Astrocyte (in vitro differentiated cells and primary cell): ENCODE measurements at regions not wholly inside any gene's neighbourhood (a gene's known extent, or its start where the extent isn't known, plus 50 kb on each side); places are given as distances from the start of the nearest gene placed in this dataset.

ENCODE experiments used
- DNase-seq: peaks from one replicate; pipeline ENCODE4 v3.0.0-alpha.2; 2010; ENCODE audit warnings: low read depth
- FAIRE-seq: peaks from 2 replicates; lab custom pipeline; 2011; peaks lifted over from hg19 to GRCh38; lab: Jason Lieb, UNC
- H2AFZ ChIP-seq: 2 replicates; pipeline ENCODE4 v1.6.0; 2012; ENCODE audit warnings: low read depth, low read length, inconsistent platforms
- H3K27ac ChIP-seq: 2 replicates; pipeline ENCODE4 v1.5.1; 2011; ENCODE audit warnings: low read depth, low read length, inconsistent platforms
- H3K27me3 ChIP-seq: 2 replicates; pipeline ENCODE4 v1.6.0; 2011; ENCODE audit warnings: low read length, inconsistent platforms; ENCODE audit not compliant: insufficient read depth
- H3K36me3 ChIP-seq: 2 replicates; pipeline ENCODE4 v1.5.1; 2011; ENCODE audit warnings: low read length, inconsistent platforms; ENCODE audit not compliant: insufficient read depth
- H3K4me1 ChIP-seq: 2 replicates; pipeline ENCODE4 v1.5.1; 2011; ENCODE audit warnings: low read length, inconsistent platforms; ENCODE audit not compliant: insufficient read depth
- H3K4me2 ChIP-seq: 2 replicates; pipeline ENCODE4 v1.6.0; 2012; ENCODE audit warnings: low read length, inconsistent platforms
- H3K4me3 ChIP-seq: 2 replicates; pipeline ENCODE4 v1.5.1; 2011; ENCODE audit warnings: low read depth, mild to moderate bottlenecking, low read length, inconsistent platforms; ENCODE audit not compliant: insufficient read depth
- H3K79me2 ChIP-seq: 2 replicates; pipeline ENCODE4 v1.6.0; 2012; ENCODE audit warnings: mild to moderate bottlenecking, low read length, inconsistent platforms; ENCODE audit not compliant: insufficient read depth
- H3K9ac ChIP-seq: 2 replicates; pipeline ENCODE4 v1.6.0; 2012; ENCODE audit warnings: mild to moderate bottlenecking, low read length, inconsistent platforms
- H3K9me3 ChIP-seq: 2 replicates; pipeline ENCODE4 v1.5.1; 2012; ENCODE audit warnings: low read depth, mild to moderate bottlenecking, low read length, inconsistent platforms; ENCODE audit not compliant: insufficient read depth
- H4K20me1 ChIP-seq: 2 replicates; pipeline ENCODE4 v1.6.0; 2012; ENCODE audit warnings: low read length, inconsistent platforms; ENCODE audit not compliant: insufficient read depth
- H3K27ac Mint-ChIP-seq: one replicate; pipeline ENCODE4 v1.8.0; 2021; ENCODE audit warnings: mild to moderate bottlenecking, mixed read lengths; ENCODE audit not compliant: unreplicated experiment
- H3K27me3 Mint-ChIP-seq: one replicate; pipeline ENCODE4 v1.8.0; 2021; ENCODE audit warnings: low read depth, mixed read lengths; ENCODE audit not compliant: unreplicated experiment
- H3K36me3 Mint-ChIP-seq: one replicate; pipeline ENCODE4 v1.8.0; 2021; ENCODE audit warnings: low read depth, mixed read lengths; ENCODE audit not compliant: unreplicated experiment
- H3K4me1 Mint-ChIP-seq: one replicate; pipeline ENCODE4 v1.8.0; 2021; ENCODE audit warnings: low read depth, mixed read lengths; ENCODE audit not compliant: unreplicated experiment
- H3K4me3 Mint-ChIP-seq: one replicate; pipeline ENCODE4 v1.8.0; 2021; ENCODE audit warnings: mild to moderate bottlenecking, moderate library complexity, mixed read lengths; ENCODE audit not compliant: unreplicated experiment
- H3K9me3 Mint-ChIP-seq: one replicate; pipeline ENCODE4 v1.8.0; 2021; ENCODE audit warnings: mild to moderate bottlenecking, mixed read lengths; ENCODE audit not compliant: unreplicated experiment
- CTCF ChIP-seq: IDR thresholded peaks from 2 replicates; pipeline ENCODE4 v1.5.1; 2011; ENCODE audit warnings: low read depth, mild to moderate bottlenecking, inconsistent platforms, low read length, moderate library complexity; ENCODE audit not compliant: insufficient read depth
- EZH2 ChIP-seq: IDR thresholded peaks from 2 replicates; pipeline ENCODE4 v1.6.1; 2012; ENCODE audit warnings: mild to moderate bottlenecking, low read length, inconsistent platforms; ENCODE audit not compliant: insufficient read depth

GRCh38 chr13:90968166-90968904 is 379.2 kb upstream of the MIR17HG start:
- Mint-ChIP-seq H3K36me3 (no peaks in the 10 kb centered on the region), H3K27ac (no peak overlapping the region), H3K4me3 (no peak overlapping the region), H3K27me3 (no peaks in the 10 kb centered on the region), H3K9me3 (no peaks in the 10 kb centered on the region), H3K4me1 (peaks cover 2% of the 10 kb centered on the region)
- FAIRE-seq = no peak
- DNase-seq = no peak
- H2AFZ ChIP-seq = no peak overlapping the region
- H3K9me3 ChIP-seq = no peaks in the 10 kb centered on the region
- H3K9ac ChIP-seq = no peak overlapping the region
- H3K36me3 ChIP-seq = no peaks in the 10 kb centered on the region
- H3K27ac ChIP-seq = no peak overlapping the region
- no peaks in the 10 kb centered on the region for H3K27me3 ChIP-seq
- no peak overlapping the region for H3K4me3 ChIP-seq
- H4K20me1 ChIP-seq = no peaks in the 10 kb centered on the region
- no peak overlapping the region for H3K4me2 ChIP-seq
- TF ChIP-seq CTCF (peak; percentile 36), EZH2 (no peak)
- H3K79me2 ChIP-seq = no peaks in the 10 kb centered on the region
- H3K4me1 ChIP-seq = no peaks in the 10 kb centered on the region

- no peaks in the 10 kb centered on the region for H3K79me2 ChIP-seq
- H3K4me3 Mint-ChIP-seq = no peak overlapping the region
- no peak overlapping the region for H2AFZ ChIP-seq
- no peaks in the 10 kb centered on the region for H3K4me1 ChIP-seq
- TF ChIP-seq EZH2 (no peak), CTCF (no peak)
- DNase-seq = no peak
- peaks cover 3% of the 10 kb centered on the region for H3K9me3 Mint-ChIP-seq
- H3K27me3 Mint-ChIP-seq = no peaks in the 10 kb centered on the region
- no peaks in the 10 kb centered on the region for H3K27me3 ChIP-seq
- H3K27ac ChIP-seq = no peak overlapping the region
- no peaks in the 10 kb centered on the region for H3K36me3 Mint-ChIP-seq
- H3K9ac ChIP-seq = no peak overlapping the region
- no peaks in the 10 kb centered on the region for H3K36me3 ChIP-seq
- H3K9me3 ChIP-seq = no peaks in the 10 kb centered on the region
- no peak overlapping the region for H3K4me3 ChIP-seq
- peaks cover 12% of the 10 kb centered on the region for H3K4me1 Mint-ChIP-seq
- H4K20me1 ChIP-seq = no peaks in the 10 kb centered on the region
- H3K27ac Mint-ChIP-seq = no peak overlapping the region
- no peak overlapping the region for H3K4me2 ChIP-seq
- FAIRE-seq = no peak
Measured at GRCh38 chr13:90974249-90974975, 373.1 kb upstream of the MIR17HG start.

- peaks cover 13% of the 10 kb centered on the region for H3K4me1 Mint-ChIP-seq
- no peaks in the 10 kb centered on the region for H3K36me3 Mint-ChIP-seq
- Histone ChIP-seq H4K20me1 (no peaks in the 10 kb centered on the region), H3K9me3 (no peaks in the 10 kb centered on the region), H3K27ac (no peak overlapping the region), H2AFZ (no peak overlapping the region), H3K4me2 (no peak overlapping the region), H3K4me1 (no peaks in the 10 kb centered on the region), H3K36me3 (no peaks in the 10 kb centered on the region), H3K79me2 (no peaks in the 10 kb centered on the region), H3K4me3 (no peak overlapping the region), H3K27me3 (no peaks in the 10 kb centered on the region), H3K9ac (no peak overlapping the region)
- no peak overlapping the region for H3K4me3 Mint-ChIP-seq
- H3K9me3 Mint-ChIP-seq = peaks cover 3% of the 10 kb centered on the region
- TF ChIP-seq EZH2 (no peak), CTCF (no peak)
- FAIRE-seq (no peak), DNase-seq (peak; percentile 18)
- H3K27me3 Mint-ChIP-seq = no peaks in the 10 kb centered on the region
- H3K27ac Mint-ChIP-seq = peak overlapping the region; percentile 50
Measured at GRCh38 chr13:90979059-90979458, 368.4 kb upstream of the MIR17HG start.
